ENCODE measurements at regions not wholly inside any gene's neighbourhood (a gene's known extent, or its start where the extent isn't known, plus 50 kb on each side); places are given as distances from the start of the nearest gene placed in this dataset.
A peak's percentile ranks its signal among the peaks of the same experiment; 100 is the strongest.

DNA sequence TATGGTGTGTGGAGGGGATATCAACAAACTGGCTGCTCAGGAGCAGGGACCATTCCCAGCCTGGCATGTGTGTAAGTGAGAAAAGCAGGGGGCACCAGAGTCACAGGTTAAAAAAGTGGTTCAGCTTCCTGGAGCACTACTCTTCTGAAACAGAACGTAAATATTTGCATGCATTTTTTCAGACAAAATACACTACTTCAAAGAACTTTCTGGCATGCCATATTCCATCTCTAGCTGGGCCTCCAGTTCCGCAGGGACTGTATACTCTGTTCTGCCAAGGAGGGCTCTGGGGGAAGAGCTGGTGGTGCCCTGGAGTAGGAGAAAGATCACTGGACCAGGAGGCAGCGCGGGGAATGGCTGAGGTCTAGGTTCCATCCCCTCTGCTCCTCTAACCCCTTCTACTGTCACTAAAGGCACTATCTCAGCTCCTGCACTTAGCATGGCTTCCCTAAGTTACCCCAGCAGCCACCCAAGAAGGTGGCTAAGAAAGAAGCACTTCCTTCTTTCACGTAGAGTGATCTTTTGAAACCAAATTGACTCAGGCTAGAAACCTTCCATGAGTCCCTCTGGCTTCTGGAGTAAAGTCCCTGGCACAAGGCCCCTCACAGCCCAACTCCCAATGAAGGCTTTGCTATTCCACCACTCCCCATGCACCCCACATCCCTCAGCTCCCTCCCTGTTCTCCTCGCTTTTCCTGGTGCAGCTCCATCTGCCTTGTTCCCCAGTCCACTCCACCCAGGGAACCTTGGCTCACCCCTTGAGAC, 57.6 kb upstream of the CABLES1 start:
- DNase-seq (ENCODE audit: low read depth in 2 of 3, low spot score in 2 of 3) = peak in 2 of 3 donors; percentile 23 to 42

DNA sequence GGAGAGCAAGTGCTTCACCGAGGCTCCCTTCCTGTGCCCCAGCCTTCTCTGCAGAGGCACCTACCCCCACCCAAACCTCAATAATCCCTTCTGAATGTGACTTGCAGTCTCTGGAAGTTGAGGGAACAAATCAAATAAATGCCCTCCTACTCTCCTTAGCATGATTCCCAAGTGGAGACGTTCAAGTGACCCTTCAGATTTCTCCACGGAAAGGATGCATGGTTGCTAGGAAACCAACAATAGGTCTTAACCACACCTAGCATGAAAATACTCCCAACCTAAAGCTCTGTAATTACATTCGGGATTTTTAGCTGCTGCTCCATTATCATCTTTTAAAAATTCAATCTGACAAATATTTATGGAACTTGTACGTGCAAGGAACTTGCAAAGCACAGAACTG, 50.2 kb upstream of the CABLES1 start:
- no peak for DNase-seq (ENCODE audit: low read depth in 2 of 3, low spot score in 2 of 3)
